ENCODE measurements at regions not wholly inside any gene's neighbourhood (a gene's known extent, or its start where the extent isn't known, plus 50 kb on each side); places are given as distances from the start of the nearest gene placed in this dataset.

- Histone ChIP-seq H3K27ac (ENCODE audit: extremely low read depth, low read depth, low read length) (no peak overlapping the region), H3K9me1 (ENCODE audit: control insufficient read depth, insufficient read depth, low read length) (no peaks in the 10 kb centered on the region), H3K9me3 (replicated peaks; ENCODE audit: control insufficient read depth, insufficient read depth, low read depth, low read length) (no peaks in the 10 kb centered on the region), H4K20me1 (replicated peaks; ENCODE audit: control insufficient read depth, insufficient read depth, low read length) (no peaks in the 10 kb centered on the region), H3K4me2 (ENCODE audit: insufficient read depth, low read length) (no peak overlapping the region), H3K79me2 (ENCODE audit: control insufficient read depth, insufficient read depth, low read length) (no peaks in the 10 kb centered on the region), H3K4me1 (replicated peaks in 1 of 2; ENCODE audit: control insufficient read depth in 2 of 2, insufficient read depth in 2 of 2, low read length in 2 of 2) (no peaks in the 10 kb centered on the region), H3K9ac (ENCODE audit: insufficient read depth in 1 of 2, low read depth in 2 of 2, low read length in 2 of 2) (no peak overlapping the region), H3K27me3 (ENCODE audit: control insufficient read depth in 2 of 2, insufficient read depth in 2 of 2, low read length in 2 of 2) (no peaks in the 10 kb centered on the region), H3K36me3 (ENCODE audit: control insufficient read depth, insufficient read depth, low read length) (no peaks in the 10 kb centered on the region), H3K4me3 (no peak overlapping the region), H2AFZ (ENCODE audit: low read depth, low read length) (no peak overlapping the region)
- ChIA-PET POLR2A (no interaction called here), CTCF (ENCODE audit: low intra/inter-chr PET ratio) (no interaction called here)
- in situ Hi-C loops (cut with MboI), result no loop called here
- intact Hi-C loops (cut with micrococcal nuclease), result no loop called here
- BruUV-seq (replicated peaks), result no TSS peak
- FAIRE-seq (no peak), DNase-seq (ENCODE audit: extremely low read depth in 1 of 4, low spot score in 3 of 4) (no peak), ATAC-seq (no peak)
- TF ChIP-seq HMGN3 (IDR thresholded peaks at IDR 0.05; ENCODE audit: borderline replicate concordance, extremely low read depth, insufficient read length, low read depth, low read length), result no peak
- peak; percentile 91 for TF ChIP-seq RFX1 (IDR thresholded peaks at IDR 0.05)
- TF ChIP-seq PKNOX1 (IDR thresholded peaks at IDR 0.05), result peak; percentile 40
- 50% methylated on average over 2 of the region's 2 CpGs for WGBS (ENCODE audit: insufficient coverage, low coverage, missing lambda C conversion rate)
Observed at GRCh38 chr11:98234698-98235097, 786.1 kb upstream of the CNTN5 start.

DNA sequence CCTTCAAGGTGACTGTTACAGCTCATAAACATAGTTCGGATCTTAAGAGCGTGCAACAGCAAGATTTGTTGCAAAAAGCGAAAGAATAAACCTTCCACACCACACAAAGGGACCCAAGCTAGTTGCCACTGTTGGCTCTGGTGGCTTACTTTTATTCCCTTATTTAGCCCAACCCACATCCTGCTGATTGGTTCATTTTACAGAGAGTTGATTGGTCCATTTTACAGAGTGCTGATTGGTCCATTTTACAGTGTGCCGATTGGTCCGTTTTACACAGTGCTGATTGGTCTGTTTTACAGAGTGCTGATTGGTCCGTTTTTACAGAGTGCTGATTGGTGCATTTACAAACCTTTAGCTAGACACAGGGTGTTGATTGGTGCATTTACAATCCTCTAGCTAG is 776.9 kb upstream of the CNTN5 start:
- Histone ChIP-seq H3K4me1 (replicated peaks in 1 of 2; ENCODE audit: control insufficient read depth in 2 of 2, insufficient read depth in 2 of 2, low read length in 2 of 2) (no peaks in the 10 kb centered on the region), H3K9me1 (ENCODE audit: control insufficient read depth, insufficient read depth, low read length) (no peaks in the 10 kb centered on the region), H3K4me3 (no peak overlapping the region), H3K79me2 (ENCODE audit: control insufficient read depth, insufficient read depth, low read length) (no peaks in the 10 kb centered on the region), H3K4me2 (ENCODE audit: insufficient read depth, low read length) (no peak overlapping the region), H2AFZ (ENCODE audit: low read depth, low read length) (peak overlapping the region; percentile 57), H3K9ac (ENCODE audit: insufficient read depth in 1 of 2, low read depth in 2 of 2, low read length in 2 of 2) (no peak overlapping the region), H3K27ac (ENCODE audit: extremely low read depth, low read depth, low read length) (no peak overlapping the region), H3K27me3 (ENCODE audit: control insufficient read depth in 2 of 2, insufficient read depth in 2 of 2, low read length in 2 of 2) (no peaks in the 10 kb centered on the region), H3K9me3 (replicated peaks; ENCODE audit: control insufficient read depth, insufficient read depth, low read depth, low read length) (peaks cover 5% of the 10 kb centered on the region), H3K36me3 (ENCODE audit: control insufficient read depth, insufficient read depth, low read length) (no peaks in the 10 kb centered on the region), H4K20me1 (replicated peaks; ENCODE audit: control insufficient read depth, insufficient read depth, low read length) (no peaks in the 10 kb centered on the region)
- 24% methylated on average over 6 of the region's 6 CpGs for WGBS (ENCODE audit: insufficient coverage, low coverage, missing lambda C conversion rate)
- POLR2A ChIA-PET, result no interaction called here
- BruUV-seq (replicated peaks), result no TSS peak
- no peak for FAIRE-seq
- in situ Hi-C loops (cut with MboI), result no loop called here
- no peak for DNase-seq (ENCODE audit: extremely low read depth in 1 of 4, low spot score in 3 of 4)
- ATAC-seq, result no peak
- CTCF ChIA-PET (ENCODE audit: low intra/inter-chr PET ratio), result no interaction called here
- intact Hi-C loops (cut with micrococcal nuclease), result no loop called here
- TF ChIP-seq ZFPM2 (CRISPR knock-in tag; IDR thresholded peaks at IDR 0.05), result no peak
- no peak for TF ChIP-seq RBM39 (optimal IDR thresholded peaks at IDR 0.05; ENCODE audit: low read depth, low read length)
- peak; percentile 57 for TF ChIP-seq NFYB (IDR thresholded peaks at IDR 0.05; ENCODE audit: extremely low read depth, insufficient read length)
- no peak for TF ChIP-seq NFXL1 (CRISPR knock-in tag; IDR thresholded peaks at IDR 0.05)
- TF ChIP-seq ZNF316 (IDR thresholded peaks at IDR 0.05), result peak; percentile 39; the same call in 1 of the 2 replicates
- TF ChIP-seq, protein P1, sequence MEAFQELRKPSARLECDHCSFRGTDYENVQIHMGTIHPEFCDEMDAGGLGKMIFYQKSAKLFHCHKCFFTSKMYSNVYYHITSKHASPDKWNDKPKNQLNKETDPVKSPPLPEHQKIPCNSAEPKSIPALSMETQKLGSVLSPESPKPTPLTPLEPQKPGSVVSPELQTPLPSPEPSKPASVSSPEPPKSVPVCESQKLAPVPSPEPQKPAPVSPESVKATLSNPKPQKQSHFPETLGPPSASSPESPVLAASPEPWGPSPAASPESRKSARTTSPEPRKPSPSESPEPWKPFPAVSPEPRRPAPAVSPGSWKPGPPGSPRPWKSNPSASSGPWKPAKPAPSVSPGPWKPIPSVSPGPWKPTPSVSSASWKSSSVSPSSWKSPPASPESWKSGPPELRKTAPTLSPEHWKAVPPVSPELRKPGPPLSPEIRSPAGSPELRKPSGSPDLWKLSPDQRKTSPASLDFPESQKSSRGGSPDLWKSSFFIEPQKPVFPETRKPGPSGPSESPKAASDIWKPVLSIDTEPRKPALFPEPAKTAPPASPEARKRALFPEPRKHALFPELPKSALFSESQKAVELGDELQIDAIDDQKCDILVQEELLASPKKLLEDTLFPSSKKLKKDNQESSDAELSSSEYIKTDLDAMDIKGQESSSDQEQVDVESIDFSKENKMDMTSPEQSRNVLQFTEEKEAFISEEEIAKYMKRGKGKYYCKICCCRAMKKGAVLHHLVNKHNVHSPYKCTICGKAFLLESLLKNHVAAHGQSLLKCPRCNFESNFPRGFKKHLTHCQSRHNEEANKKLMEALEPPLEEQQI (IDR thresholded peaks at IDR 0.05), result peak; percentile 84; the same call in 1 of the 2 replicates
- no peak for TF ChIP-seq PML (IDR thresholded peaks at IDR 0.05; ENCODE audit: low read length)
- no peak for TF ChIP-seq MXI1 (IDR thresholded peaks at IDR 0.05; ENCODE audit: low read depth, low read length)
- TF ChIP-seq CC2D1A (IDR thresholded peaks at IDR 0.05), result peak; percentile 38; the same call in 1 of the 2 replicates
- no peak for TF ChIP-seq POLR3G (IDR thresholded peaks at IDR 0.05; ENCODE audit: extremely low read depth, insufficient read length, insufficient replicate concordance)
- TF ChIP-seq RBM25 (IDR thresholded peaks at IDR 0.05; ENCODE audit: low read depth, low read length, severe bottlenecking), result peak; percentile 13
- TF ChIP-seq HMG20A (CRISPR knock-in tag; conservative IDR thresholded peaks at IDR 0.05), result no peak
- TF ChIP-seq MTA3 (IDR thresholded peaks at IDR 0.05; ENCODE audit: borderline replicate concordance), result no peak

Data from K562 (cell line).